Amniotic stem cell (primary cell): ENCODE measurements at regions not wholly inside any gene's neighbourhood (a gene's known extent, or its start where the extent isn't known, plus 50 kb on each side); places are given as distances from the start of the nearest gene placed in this dataset.

Source experiments
- DNase-seq: peaks from one replicate; lab custom pipeline; 2025; lab: John Stamatoyannopoulos, UW

- DNase-seq = no peak
Measured at GRCh38 chr20:56800088-56800487, 171.0 kb downstream of the TFAP2C start.

- DNase-seq = peak; percentile 19
Measured at GRCh38 chr20:56801971-56802755, 173.1 kb downstream of the TFAP2C start.

GRCh38 chr20:56802805-56803204, 173.7 kb downstream of the TFAP2C start:
- no peak for DNase-seq

GRCh38 chr20:56805313-56805712, 176.2 kb downstream of the TFAP2C start:
- DNase-seq = no peak

- no peak for DNase-seq
Measured at GRCh38 chr20:56805966-56806365, 176.9 kb downstream of the TFAP2C start.

GRCh38 chr20:56806952-56807517, 177.9 kb downstream of the TFAP2C start:
- no peak for DNase-seq

- DNase-seq = no peak
Measured at GRCh38 chr20:56808117-56808725, 179.1 kb downstream of the TFAP2C start.

GRCh38 chr20:56808732-56809131, 179.6 kb downstream of the TFAP2C start:
- DNase-seq = no peak

GRCh38 chr20:56809668-56810067, 180.6 kb downstream of the TFAP2C start:
- DNase-seq = no peak

- DNase-seq = no peak
Measured at GRCh38 chr20:56810141-56810540, 181.0 kb downstream of the TFAP2C start.

GRCh38 chr20:56815796-56816195, 186.7 kb downstream of the TFAP2C start:
- no peak for DNase-seq

GRCh38 chr20:56816349-56816748, 187.2 kb downstream of the TFAP2C start:
- DNase-seq = no peak

GRCh38 chr20:56817780-56818675, 188.9 kb downstream of the TFAP2C start:
- DNase-seq = no peak

- no peak for DNase-seq
Measured at GRCh38 chr20:56820984-56821383, 191.9 kb downstream of the TFAP2C start.

- no peak for DNase-seq
Measured at GRCh38 chr20:56826306-56826704, 197.2 kb downstream of the TFAP2C start.

- no peak for DNase-seq
Measured at GRCh38 chr20:56826705-56827665, 197.9 kb downstream of the TFAP2C start.

- no peak for DNase-seq
Measured at GRCh38 chr20:56827763-56828162, 198.7 kb downstream of the TFAP2C start.

GRCh38 chr20:56828402-56828801, 199.3 kb downstream of the TFAP2C start:
- no peak for DNase-seq

GRCh38 chr20:56829788-56830385, 200.8 kb downstream of the TFAP2C start:
- no peak for DNase-seq

GRCh38 chr20:56831795-56832194, 202.7 kb downstream of the TFAP2C start:
- DNase-seq = no peak

- no peak for DNase-seq
Measured at GRCh38 chr20:56833427-56833826, 204.3 kb downstream of the TFAP2C start.
